ENCODE measurements at regions not wholly inside any gene's neighbourhood (a gene's known extent, or its start where the extent isn't known, plus 50 kb on each side); places are given as distances from the start of the nearest gene placed in this dataset.

DNA sequence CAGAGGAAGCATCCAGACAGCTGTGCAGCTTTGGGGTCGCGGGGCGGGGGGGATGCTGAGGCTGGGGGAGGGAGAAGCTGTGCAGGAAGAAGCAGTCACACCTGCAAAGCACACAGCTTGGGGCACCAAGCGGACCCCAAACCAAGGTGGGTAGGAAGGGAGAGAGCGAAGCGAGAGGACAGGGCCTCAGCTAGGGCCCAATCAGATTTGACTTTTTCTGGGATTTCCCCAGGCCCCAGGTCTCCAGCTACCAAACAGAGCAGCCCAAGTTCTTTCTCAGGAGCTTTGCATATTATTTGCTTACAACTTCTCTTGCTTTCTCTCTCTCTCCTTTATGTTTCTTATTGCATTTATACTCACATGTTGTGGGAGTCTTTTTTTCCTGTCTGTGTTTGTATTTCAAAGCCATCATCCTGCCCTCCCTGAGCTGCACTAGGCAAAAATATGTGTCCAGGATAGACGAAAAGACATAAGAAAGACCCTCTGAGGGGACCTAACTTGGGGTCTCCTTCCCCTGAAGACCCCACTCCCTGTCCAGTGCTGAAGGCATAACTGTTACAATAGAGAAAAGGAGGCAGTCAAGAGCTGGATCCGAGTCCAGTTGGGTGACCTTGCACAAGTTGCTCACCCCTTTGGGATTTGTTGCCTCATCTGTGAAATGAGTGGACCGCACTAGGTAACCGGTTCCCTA, 50.6 kb upstream of the SMNDC1 start:
- DNase-seq (ENCODE audit: extremely low read depth, low read depth), result no peak

DNA sequence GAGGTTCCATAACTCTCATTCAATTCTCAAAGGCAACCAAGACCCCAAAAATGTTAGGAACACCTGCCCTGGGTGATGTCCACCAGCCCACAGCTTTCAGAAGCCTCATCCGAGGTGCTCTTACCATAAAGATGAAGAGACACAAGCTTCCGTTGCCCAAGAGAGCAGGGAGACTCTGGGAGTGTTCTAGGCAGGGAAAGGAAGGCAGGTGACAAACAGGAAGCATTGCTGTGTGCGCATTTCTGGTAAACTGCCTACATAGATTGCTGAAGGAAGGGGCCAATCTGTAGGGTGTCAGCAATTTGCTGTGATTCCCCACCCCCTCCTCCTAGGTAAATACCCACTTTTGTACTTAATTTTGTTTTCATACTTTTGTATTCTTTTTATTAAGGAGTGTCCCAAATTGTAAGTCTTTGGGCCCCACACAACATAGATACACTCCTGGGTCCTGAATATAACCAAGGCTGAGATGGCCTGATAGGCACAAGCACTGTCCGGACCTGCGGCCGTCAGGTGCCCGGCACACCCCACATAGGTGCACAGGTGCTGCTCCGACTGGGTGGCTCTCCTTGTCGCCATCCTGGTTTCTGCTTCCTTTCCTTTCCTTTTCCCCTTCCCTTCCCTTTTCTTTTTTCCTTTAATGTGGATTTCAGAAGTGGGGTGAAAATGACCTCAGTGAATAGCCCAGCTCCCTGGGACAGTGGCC, 51.4 kb upstream of the SMNDC1 start:
- DNase-seq (ENCODE audit: extremely low read depth, low read depth), result no peak

DNA sequence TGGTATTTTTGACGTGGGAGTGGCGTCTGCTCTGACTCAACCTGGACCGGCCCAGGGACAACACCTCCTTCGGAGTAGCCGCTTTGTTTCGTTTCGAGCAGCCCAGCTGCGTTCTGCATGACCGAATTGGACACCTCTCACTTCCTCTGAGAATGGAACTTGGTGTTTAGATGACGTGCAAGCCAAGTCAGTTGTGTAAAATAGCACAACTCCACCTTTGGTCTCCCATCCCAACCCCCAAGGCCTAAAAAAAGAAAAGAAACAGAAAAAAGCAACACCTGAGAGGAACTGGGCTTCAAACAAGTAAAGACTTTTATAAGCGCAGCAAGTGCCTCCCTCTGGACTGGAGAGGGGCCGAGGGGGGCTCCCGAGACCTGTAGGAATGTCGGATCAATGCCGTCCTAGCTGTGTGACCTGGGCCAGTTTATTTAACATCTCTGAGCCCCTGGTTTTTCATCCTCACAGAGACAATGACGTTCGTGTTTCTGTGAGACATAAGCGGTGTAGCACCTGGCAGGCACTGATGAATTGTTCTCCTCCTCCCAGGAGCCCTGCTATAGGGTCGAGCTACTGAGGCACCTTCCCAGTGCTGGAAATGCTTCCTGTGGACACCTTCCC, 52.0 kb upstream of the SMNDC1 start:
- peak; percentile 82 for DNase-seq (ENCODE audit: extremely low read depth, low read depth)

DNA sequence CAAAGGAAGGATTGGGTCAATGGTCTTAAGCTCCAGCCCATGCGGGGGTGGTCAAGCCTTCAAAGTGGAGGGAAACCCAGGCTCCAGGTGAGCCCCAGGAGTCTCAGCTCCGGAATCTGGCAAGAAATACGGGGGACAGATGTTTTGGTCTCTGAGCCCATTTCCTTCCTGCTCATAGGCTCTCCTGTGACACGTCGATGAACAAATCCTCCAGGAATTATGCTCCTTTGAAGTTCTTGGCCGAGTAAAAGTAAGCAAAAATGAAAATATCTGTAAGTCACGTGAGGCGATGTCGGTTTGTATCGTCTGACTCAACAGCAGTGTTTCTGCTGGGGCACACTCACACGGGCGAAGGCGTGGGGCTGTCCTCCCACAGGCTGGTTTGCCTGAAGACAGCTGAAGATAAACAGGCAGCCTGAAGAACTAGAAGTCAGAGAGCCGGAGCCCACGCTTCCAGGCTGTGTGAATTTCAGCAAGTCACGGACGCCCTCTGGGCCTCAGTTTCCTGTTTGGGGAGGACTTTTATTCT, 52.6 kb upstream of the SMNDC1 start:
- no peak for DNase-seq (ENCODE audit: extremely low read depth, low read depth)

DNA sequence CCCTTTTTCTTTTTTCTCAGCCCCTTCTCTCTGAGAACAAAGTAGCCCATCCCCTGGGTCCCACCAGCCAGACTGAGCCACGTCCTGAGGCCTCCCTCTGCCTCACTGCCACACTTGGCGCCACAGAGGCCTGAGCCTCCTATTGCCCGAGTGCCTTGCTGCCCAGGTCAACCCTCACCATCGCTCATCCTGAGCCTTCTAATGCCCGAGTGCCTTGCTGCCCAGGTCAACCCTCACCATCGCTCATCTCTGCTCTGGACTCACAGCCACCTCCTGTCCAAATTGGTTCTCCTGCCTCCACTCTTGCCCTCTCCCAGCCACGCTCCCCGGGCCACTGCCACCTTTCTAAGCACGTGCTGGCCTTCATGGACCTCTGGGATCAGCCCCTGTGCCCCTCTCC, 53.2 kb upstream of the SMNDC1 start:
- no peak for DNase-seq (ENCODE audit: extremely low read depth, low read depth)

DNA sequence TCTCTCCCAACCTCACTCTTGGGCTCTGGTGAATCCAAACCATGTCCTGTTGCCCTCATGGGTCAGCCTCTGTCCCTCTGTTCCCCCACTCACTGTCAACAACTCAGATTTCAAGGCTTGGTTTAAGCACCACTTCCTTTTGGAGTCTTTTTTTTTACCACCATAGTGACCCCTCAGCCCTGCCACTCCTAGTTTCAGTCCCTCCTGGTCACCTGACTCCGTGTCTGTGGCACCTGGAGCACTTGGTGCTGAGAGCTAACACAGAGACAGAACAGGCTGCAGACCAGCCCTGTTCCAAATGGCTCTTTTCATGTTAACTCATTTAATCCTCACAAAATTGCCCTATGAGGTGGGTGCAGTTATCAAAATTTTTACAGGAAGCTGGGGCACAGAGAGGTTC, 53.6 kb upstream of the SMNDC1 start:
- no peak for DNase-seq (ENCODE audit: extremely low read depth, low read depth)

DNA sequence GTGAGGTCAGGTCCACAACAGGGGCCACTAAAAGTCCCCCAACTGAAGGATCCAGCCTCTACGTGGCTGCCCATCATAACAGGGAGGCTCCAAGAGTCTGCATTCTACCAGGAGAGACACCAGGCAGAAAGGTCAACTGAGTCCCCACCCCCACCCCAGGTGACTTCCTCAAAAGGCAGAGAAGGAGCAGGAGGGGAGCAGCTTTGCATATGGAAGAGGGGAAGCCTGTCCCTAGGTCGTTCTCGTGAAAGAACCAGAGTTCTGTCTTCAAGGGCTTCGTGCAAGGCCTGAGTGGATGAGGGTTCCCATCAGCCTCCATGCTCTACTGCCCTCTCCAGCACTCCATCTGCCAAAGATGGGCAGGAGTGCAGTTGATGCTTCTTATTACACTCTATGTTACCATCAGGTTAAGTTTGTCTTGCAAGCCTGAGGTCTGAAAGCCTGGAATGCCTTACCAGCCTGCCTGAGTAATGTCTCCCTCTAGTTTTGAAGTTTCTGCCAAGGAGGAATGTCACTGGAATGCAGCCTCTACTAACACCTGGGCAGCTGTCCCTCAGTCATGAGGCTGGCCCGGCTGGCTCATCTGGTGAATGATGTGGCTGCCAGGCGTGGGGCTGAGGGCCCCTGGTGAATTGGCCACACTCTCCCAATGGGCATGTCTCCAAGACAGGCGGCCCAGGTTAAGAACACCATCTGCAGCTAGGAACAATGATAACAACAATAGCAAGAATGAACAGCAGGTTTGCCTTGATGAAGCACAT, 54.3 kb upstream of the SMNDC1 start:
- no peak for DNase-seq (ENCODE audit: extremely low read depth, low read depth)

DNA sequence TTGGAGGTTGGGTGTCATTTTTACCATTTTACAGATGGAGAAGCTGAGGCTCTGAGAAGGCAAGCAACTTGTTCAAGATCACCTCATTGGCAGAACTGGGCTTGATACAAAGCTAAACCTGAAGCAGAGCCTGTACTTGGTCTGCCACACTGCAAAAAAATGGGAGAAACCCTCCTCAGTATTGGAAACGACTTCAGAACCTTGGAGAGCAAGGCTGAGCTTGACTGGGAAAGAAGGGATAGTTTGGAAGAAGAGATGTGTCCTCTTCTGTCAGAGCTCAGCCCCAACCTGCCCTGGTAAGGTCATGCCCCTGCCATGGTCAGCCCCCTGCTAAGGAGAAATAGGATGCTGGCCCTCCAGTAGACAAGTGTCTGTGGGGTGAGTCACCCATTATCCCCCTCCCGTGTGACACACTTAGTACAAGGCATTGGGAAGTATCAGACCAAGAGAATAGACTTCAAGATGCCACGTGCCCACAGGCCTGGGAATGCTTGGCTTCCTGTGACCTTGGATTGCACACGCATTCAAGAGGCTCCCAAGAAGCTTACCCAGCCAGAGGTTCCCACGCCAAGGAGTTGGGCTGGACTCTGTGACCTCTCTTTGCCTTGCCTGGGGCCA, 56.2 kb upstream of the SMNDC1 start:
- DNase-seq (ENCODE audit: extremely low read depth, low read depth), result no peak

DNA sequence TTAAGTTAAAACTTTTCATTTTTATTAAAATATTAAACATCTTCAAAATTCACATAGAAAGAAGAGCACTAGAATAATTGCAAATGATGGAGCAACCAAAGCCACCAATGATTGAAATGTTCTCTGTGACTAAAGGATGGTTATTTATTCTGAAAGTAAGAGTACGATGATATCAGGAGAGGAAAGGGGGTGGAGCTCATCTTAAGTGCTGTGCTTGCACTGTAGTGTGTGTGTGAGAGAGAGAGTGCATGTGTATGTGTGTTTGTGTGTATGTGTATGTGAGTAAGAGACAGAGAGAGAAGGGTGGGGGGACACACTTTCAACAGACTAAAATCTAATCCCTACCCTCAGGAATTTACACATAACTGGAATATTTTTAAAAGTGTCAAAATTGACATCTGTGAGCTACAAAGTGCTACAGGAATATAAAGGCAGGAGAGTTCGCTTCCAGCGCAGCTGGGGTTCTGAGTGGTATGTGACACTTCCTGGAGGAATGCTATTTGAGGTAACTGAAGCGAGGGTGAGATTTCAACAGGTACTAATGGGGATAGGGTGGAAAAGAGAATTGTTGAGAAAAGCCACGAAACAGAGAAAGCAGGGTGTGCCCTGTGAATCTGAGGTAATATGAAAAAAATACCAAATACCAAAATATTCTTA, 57.2 kb upstream of the SMNDC1 start:
- peak; percentile 56 for DNase-seq (ENCODE audit: extremely low read depth, low read depth)

DNA sequence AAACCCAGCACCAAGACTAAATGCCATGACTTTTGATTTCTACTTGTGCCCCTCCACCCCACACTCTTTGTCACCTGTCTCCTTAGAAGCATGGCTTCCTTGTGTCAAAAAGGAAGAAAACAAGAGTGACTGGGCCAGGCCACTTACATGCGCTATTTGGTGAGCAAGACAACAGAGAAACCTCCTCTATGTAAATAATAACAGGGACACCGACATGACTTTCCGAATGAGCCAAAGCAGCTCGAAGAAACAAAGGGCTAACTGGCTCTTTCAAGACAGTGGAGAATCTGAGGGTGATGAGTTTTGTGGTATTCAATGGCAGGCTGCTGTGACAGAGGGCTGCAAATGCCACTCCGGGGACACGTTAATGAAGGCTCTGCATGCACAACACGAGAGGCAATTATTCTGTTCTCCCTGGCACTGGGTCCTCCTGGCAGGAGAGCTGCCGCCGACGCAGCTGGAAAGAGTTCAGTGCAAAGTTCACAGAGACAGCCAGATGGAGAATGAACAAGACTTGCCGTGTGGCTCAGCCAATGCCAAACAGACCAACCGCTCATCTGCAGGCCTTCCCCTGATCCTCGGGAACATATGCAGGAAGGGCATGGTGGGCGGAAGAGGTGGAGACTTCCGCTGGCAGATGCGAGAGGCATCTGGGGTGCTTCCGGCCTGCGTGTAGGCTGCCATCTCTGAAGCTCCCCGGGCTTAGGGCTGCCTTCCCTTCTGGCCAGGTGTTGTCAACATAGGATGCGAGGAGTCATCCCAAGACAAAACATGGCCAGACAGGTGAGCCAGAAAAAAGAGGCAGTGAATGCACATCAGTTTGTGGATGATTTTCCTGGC, 59.1 kb upstream of the SMNDC1 start:
- no peak for DNase-seq (ENCODE audit: extremely low read depth, low read depth)

DNA sequence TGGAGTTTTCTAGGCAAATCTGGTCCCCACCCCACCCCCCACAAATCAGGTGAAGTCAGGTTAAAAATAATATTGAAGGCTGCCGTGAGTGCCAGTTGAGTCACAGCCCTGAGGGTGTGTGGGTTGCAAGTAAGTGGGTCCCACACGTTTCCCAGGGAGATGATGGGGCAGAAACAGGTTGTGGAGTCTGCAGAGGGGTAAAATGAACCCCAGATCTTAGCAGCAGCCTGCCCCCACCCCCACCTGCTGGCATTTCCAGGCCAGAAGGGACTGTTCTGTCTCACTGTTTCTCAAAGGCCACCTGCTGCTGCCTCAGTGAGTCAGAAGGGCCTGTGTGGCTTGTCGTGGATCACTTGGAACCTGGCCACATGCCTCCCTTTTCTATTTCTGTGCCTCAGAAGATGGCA, 59.8 kb upstream of the SMNDC1 start:
- no peak for DNase-seq (ENCODE audit: extremely low read depth, low read depth)

DNA sequence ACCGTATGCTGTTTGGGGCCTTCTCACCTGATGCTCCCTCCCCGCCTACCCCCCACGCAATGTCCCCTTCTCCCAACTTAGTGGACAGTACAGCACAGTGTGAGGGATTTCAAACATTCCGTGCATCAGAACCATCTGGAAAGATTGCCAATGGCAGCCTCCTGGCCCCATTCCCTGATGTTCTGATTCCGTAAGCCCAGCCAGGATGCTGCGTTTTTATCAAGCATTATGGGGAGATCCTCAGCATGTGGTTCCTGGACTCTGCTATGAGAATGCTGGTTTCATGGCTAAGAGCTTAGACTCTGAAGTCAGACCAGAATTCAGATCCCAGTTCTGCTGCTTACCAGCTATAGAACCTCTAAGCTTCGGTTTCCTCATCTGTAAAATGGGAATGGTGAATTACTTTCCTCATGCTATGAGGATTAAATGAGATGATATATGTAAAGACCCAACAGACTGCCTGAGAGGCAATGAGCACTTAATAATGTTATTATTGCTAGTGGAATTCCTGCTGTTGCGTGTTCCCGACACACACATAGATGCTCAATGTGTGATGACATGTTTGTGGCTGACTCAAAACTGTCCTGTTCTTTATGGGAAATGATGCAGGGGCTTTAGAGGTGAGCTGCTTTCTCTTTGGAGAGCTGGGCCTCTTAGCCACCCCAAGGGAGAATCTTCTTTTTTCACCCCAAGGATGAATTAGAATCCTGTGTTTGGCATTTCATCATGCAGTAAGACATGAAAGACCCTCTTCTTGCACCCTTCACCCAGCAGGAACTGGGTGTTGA, 60.8 kb upstream of the SMNDC1 start:
- DNase-seq (ENCODE audit: extremely low read depth, low read depth), result no peak

DNA sequence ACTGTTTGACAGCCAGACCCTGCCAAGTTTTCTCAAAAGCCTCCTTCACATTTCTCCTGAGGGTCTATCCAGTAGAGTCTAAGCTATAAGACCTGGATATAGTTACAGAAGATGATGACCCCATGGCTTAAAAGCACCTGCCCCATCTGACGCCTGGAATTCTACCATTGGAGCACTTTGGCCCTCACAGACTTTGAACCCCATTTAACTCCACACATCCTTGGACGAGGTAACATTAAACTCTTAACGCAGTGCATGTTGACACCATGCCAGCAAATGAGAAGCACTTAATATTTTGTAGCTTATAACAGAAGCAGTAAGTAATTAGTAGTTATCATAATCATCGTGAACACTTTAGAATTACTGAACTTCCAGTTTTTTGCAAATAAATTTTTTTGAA, 61.9 kb upstream of the SMNDC1 start:
- DNase-seq (ENCODE audit: extremely low read depth, low read depth), result no peak

DNA sequence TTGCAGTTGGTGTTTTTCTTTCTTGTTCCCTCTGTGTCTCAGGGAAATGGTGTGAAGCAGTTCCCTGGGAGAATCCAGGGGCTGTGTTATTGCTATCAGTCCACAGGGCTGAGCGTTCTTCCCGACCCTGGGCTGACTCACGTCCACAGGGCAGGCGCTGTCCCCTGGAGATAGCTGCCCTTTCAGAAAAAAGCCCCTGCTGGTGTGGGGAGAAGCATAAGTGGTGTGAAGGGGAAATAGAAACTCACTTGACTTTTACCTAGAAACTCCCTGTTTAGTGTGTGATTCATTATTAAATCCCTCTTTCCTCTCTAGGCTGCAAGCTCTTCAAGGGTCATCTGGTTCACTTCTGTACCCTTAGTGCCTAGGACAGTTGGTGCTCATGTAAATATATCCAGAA, 63.3 kb upstream of the SMNDC1 start:
- DNase-seq (ENCODE audit: extremely low read depth, low read depth), result no peak

DNA sequence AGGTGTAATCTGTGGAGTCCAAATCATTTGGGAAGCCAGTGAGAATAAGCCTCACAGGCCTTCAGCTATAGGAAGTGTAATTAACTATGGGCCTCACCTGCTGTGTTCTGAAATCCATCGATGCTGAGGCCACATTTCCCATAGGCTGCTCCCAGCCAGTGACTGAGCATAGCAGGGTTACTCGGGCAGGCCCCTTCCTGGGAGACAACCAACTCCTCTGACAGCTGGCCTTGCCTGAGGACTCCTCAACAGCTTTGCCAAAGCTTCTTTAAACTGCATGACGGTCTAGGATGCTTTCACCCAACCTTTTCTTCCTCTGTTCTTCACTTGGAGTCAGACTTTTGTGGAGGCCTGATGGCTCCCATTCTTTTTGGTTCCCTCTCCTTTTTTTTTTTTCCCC, 63.8 kb upstream of the SMNDC1 start:
- no peak for DNase-seq (ENCODE audit: extremely low read depth, low read depth)

DNA sequence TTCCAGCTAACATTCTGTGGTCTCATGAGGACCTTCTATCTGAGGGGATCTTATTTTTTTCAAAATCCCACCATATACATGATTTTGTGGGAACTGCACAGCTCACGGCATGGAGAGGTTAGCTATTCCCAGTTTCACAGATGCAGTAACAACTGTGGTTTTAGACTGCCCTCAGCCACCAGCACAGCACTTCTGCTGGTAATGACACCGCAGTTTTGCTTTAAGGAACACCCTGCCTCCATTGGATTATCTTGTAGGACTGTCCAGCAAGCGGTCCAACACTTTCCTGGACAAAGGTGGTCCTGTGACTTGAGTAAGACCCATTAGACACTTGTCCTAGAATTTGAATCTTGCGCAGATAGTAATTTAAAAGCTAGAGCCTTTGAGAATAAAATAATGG, 65.3 kb upstream of the SMNDC1 start:
- no peak for DNase-seq (ENCODE audit: extremely low read depth, low read depth)

DNA sequence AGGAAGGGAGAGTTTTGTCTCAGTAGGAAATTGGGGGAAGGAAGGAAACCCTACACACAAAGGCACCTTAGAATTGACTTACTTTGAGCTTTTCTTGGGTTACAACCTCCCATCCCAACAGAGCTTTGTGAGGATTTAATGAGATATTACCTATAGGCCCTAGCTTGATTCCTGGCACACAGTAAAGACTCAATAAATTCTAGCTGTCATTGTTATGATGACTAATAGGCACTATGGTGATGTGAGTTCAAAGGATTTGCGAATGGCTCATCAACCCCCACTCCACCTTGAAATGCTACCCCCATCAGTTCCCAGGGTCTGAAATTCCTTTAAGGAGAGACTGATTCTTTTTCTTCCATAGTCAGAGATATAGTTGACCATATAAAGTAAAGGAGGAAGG, 67.9 kb upstream of the SMNDC1 start:
- DNase-seq (ENCODE audit: extremely low read depth, low read depth), result no peak

DNA sequence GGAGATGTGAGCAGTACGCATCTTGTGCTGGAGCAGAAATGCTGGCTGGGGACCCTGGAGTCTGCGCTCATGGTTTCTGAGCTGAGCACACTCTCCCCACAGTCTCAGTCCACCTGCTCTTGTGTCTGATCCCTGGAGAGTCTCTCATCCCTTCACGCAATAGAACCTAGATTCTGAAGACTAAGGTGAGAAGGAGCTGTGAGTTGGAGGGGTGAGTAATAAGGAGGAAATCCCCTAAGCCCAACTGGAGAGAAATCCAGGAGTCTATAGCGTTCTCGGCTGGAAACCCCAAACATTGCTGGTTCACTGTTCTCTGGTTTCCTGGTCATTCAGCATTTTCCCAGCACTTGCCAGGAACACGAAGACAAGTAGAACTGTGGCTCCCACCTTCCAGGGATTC, 68.3 kb upstream of the SMNDC1 start:
- no peak for DNase-seq (ENCODE audit: extremely low read depth, low read depth)
